ENCODE measurements at regions not wholly inside any gene's neighbourhood (a gene's known extent, or its start where the extent isn't known, plus 50 kb on each side); places are given as distances from the start of the nearest gene placed in this dataset.

GRCh38 chr1:195450794-195451193, 1157.4 kb downstream of the KCNT2 start (continued):
- no peak for TF ChIP-seq MYC (IDR thresholded peaks at IDR 0.05; ENCODE audit: borderline replicate concordance, low read length)
- TF ChIP-seq EHF (CRISPR knock-in tag; IDR thresholded peaks at IDR 0.05) = no peak
- no peak for TF ChIP-seq ZC3H11A (IDR thresholded peaks at IDR 0.05)
- no peak for TF ChIP-seq MAZ (IDR thresholded peaks at IDR 0.05; ENCODE audit: borderline replicate concordance, low read depth, low read length)
- TF ChIP-seq EP300 (IDR thresholded peaks at IDR 0.05) = no peak
- TF ChIP-seq CEBPB (IDR thresholded peaks at IDR 0.05) = no peak
- TF ChIP-seq HES2 (IDR thresholded peaks at IDR 0.05) = no peak
- TF ChIP-seq MAFK (IDR thresholded peaks at IDR 0.05; ENCODE audit: partially characterized antibody) = no peak
- no peak for TF ChIP-seq HOXB5 (CRISPR knock-in tag; IDR thresholded peaks at IDR 0.05)

- no peak for ATAC-seq
- H3K4me3 ChIP-seq = no peak overlapping the region
- CTCF ChIA-PET = no interaction called here
- WGBS (ENCODE audit: missing lambda C conversion rate) = 75% methylated on average over 1 of the region's 2 CpGs
- no peak overlapping the region for H3K4me2 ChIP-seq
- no peaks in the 10 kb centered on the region for H3K9me3 ChIP-seq
- no peak for DNase-seq (ENCODE audit: low read depth in 1 of 2, low spot score in 1 of 2)
- H3K27ac ChIP-seq = no peak overlapping the region
- TF ChIP-seq RAD21 (conservative IDR thresholded peaks at IDR 0.05 in 1 of 2, IDR thresholded peaks at IDR 0.05 in 1 of 2) (no peak), POLR2A (IDR thresholded peaks at IDR 0.05; ENCODE audit: low read length) (no peak), NR3C1 (IDR thresholded peaks at IDR 0.05) (no peak), FOSL2 (IDR thresholded peaks at IDR 0.05) (no peak), FOSL2 (CRISPR knock-in tag; IDR thresholded peaks at IDR 0.05) (no peak), USF2 (IDR thresholded peaks at IDR 0.05) (no peak), ELK1 (IDR thresholded peaks at IDR 0.05; ENCODE audit: low read depth, low read length) (no peak), CBX2 (IDR thresholded peaks at IDR 0.05; ENCODE audit: borderline replicate concordance, low read depth) (no peak), ZC3H11A (IDR thresholded peaks at IDR 0.05) (no peak), ZSCAN20 (CRISPR knock-in tag; IDR thresholded peaks at IDR 0.05) (no peak), HOXB5 (CRISPR knock-in tag; IDR thresholded peaks at IDR 0.05) (no peak), GATA3 (IDR thresholded peaks at IDR 0.05; ENCODE audit: borderline replicate concordance) (no peak), RARB (CRISPR knock-in tag; IDR thresholded peaks at IDR 0.05) (no peak), CHD2 (IDR thresholded peaks at IDR 0.05; ENCODE audit: low read length, partially characterized antibody) (no peak), KDM1A (IDR thresholded peaks at IDR 0.05; ENCODE audit: low read depth) (no peak), BHLHE40 (IDR thresholded peaks at IDR 0.05; ENCODE audit: low read depth, low read length) (no peak), NPAS2 (CRISPR knock-in tag; IDR thresholded peaks at IDR 0.05; ENCODE audit: borderline replicate concordance) (no peak), JUN (IDR thresholded peaks at IDR 0.05) (no peak), TFCP2L1 (CRISPR knock-in tag; IDR thresholded peaks at IDR 0.05) (no peak)
- FAIRE-seq = no peak
- POLR2A ChIA-PET = no interaction called here
- no peaks in the 10 kb centered on the region for H3K4me1 ChIP-seq
Observed at GRCh38 chr1:195439661-195440060, 1168.6 kb downstream of the KCNT2 start.

GRCh38 chr1:195434566-195435203, 1173.6 kb downstream of the KCNT2 start:
- CTCF ChIA-PET = no interaction called here
- TF ChIP-seq FOSB (CRISPR knock-in tag; IDR thresholded peaks at IDR 0.05) = no peak
- no peak for TF ChIP-seq BCL3 (IDR thresholded peaks at IDR 0.05)
- no peak for TF ChIP-seq CBX2 (IDR thresholded peaks at IDR 0.05; ENCODE audit: borderline replicate concordance, low read depth)
- 68% methylated on average over 4 of the region's 4 CpGs for WGBS (ENCODE audit: missing lambda C conversion rate)
- FAIRE-seq = no peak
- H3K4me2 ChIP-seq = no peak overlapping the region
- no peak for ATAC-seq
- H3K27ac ChIP-seq = no peak overlapping the region
- no peaks in the 10 kb centered on the region for H3K9me3 ChIP-seq
- no peak overlapping the region for H3K4me3 ChIP-seq
- POLR2A ChIA-PET = no interaction called here
- DNase-seq (ENCODE audit: low read depth in 1 of 2, low spot score in 1 of 2) = no peak
- no peaks in the 10 kb centered on the region for H3K4me1 ChIP-seq

Data from A549 (cell line).